ENCODE measurements at regions not wholly inside any gene's neighbourhood (a gene's known extent, or its start where the extent isn't known, plus 50 kb on each side); places are given as distances from the start of the nearest gene placed in this dataset.

DNA sequence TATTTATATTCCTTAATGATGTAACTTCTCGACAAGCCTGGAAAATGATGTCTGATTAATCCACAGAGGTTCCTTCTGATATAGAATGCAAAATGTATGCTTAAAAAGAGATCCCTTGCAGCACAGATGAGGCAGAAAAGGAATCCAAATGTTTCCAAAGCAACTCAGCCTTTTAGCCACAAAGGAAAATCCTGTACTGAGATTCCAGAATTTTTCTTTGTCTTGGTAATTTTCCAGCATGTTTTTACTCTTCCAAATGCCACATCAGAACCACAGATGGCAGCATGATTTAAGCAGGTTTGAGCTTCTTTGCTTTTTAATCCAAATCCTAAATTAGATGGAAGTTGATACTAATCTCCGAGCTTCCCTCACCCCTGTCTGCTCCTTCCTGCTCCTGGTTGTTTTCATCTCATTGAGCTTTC, 176.4 kb upstream of the PALMD start (continued):
- TF ChIP-seq, protein P1, sequence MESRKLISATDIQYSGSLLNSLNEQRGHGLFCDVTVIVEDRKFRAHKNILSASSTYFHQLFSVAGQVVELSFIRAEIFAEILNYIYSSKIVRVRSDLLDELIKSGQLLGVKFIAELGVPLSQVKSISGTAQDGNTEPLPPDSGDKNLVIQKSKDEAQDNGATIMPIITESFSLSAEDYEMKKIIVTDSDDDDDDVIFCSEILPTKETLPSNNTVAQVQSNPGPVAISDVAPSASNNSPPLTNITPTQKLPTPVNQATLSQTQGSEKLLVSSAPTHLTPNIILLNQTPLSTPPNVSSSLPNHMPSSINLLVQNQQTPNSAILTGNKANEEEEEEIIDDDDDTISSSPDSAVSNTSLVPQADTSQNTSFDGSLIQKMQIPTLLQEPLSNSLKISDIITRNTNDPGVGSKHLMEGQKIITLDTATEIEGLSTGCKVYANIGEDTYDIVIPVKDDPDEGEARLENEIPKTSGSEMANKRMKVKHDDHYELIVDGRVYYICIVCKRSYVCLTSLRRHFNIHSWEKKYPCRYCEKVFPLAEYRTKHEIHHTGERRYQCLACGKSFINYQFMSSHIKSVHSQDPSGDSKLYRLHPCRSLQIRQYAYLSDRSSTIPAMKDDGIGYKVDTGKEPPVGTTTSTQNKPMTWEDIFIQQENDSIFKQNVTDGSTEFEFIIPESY (IDR thresholded peaks at IDR 0.05), result no peak
- TF ChIP-seq FOXA1 (IDR thresholded peaks at IDR 0.05), result no peak
- no peak for TF ChIP-seq HNF4G (IDR thresholded peaks at IDR 0.05)

DNA sequence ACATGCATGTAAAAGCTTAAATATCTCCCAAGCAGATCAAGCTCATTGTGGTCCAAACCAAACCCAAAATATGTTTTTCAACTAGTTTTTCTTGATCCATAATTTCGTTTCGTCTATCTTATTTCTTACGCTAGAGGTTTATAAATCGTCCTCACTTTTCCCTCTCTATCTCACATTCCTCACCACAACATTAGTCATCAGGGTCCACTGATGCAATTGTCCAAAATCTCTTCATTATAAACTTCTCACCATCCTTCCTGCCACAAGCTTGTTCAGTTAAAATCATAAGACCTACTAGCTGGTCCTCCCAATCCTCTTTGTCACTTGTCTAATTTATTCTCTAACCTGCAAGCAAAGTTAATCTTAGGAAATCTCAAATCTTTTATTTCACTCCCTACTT, 173.0 kb upstream of the PALMD start:
- TF ChIP-seq, protein P2, sequence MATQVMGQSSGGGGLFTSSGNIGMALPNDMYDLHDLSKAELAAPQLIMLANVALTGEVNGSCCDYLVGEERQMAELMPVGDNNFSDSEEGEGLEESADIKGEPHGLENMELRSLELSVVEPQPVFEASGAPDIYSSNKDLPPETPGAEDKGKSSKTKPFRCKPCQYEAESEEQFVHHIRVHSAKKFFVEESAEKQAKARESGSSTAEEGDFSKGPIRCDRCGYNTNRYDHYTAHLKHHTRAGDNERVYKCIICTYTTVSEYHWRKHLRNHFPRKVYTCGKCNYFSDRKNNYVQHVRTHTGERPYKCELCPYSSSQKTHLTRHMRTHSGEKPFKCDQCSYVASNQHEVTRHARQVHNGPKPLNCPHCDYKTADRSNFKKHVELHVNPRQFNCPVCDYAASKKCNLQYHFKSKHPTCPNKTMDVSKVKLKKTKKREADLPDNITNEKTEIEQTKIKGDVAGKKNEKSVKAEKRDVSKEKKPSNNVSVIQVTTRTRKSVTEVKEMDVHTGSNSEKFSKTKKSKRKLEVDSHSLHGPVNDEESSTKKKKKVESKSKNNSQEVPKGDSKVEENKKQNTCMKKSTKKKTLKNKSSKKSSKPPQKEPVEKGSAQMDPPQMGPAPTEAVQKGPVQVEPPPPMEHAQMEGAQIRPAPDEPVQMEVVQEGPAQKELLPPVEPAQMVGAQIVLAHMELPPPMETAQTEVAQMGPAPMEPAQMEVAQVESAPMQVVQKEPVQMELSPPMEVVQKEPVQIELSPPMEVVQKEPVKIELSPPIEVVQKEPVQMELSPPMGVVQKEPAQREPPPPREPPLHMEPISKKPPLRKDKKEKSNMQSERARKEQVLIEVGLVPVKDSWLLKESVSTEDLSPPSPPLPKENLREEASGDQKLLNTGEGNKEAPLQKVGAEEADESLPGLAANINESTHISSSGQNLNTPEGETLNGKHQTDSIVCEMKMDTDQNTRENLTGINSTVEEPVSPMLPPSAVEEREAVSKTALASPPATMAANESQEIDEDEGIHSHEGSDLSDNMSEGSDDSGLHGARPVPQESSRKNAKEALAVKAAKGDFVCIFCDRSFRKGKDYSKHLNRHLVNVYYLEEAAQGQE (IDR thresholded peaks at IDR 0.05), result no peak
- TF ChIP-seq NR2F2 (IDR thresholded peaks at IDR 0.05) (no peak), HNF4A (conservative IDR thresholded peaks at IDR 0.05) (no peak), FOXA1 (IDR thresholded peaks at IDR 0.05) (no peak), HNF4G (IDR thresholded peaks at IDR 0.05) (no peak), RAD21 (IDR thresholded peaks at IDR 0.05) (no peak), EGR1 (IDR thresholded peaks at IDR 0.05; ENCODE audit: low read depth in 2 of 2) (no peak)
- TF ChIP-seq, protein P3, sequence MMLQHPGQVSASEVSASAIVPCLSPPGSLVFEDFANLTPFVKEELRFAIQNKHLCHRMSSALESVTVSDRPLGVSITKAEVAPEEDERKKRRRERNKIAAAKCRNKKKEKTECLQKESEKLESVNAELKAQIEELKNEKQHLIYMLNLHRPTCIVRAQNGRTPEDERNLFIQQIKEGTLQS (IDR thresholded peaks at IDR 0.05), result no peak
- TF ChIP-seq, protein P4, sequence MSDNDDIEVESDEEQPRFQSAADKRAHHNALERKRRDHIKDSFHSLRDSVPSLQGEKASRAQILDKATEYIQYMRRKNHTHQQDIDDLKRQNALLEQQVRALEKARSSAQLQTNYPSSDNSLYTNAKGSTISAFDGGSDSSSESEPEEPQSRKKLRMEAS (IDR thresholded peaks at IDR 0.05), result no peak
- Histone ChIP-seq H3K9ac (ENCODE audit: low read depth in 1 of 2, low read length in 2 of 2) (no peak overlapping the region), H3K27me3 (ENCODE audit: control insufficient read depth in 4 of 4, insufficient read depth in 4 of 4, low read length in 3 of 4) (no peaks in the 10 kb centered on the region), H3K9me3 (ENCODE audit: control insufficient read depth in 4 of 4, low read length in 3 of 4) (no peaks in the 10 kb centered on the region), H3K4me3 (ENCODE audit: low read depth in 1 of 3, low read length in 3 of 3) (no peak overlapping the region), H3K36me3 (ENCODE audit: control insufficient read depth in 4 of 4, insufficient read depth in 3 of 4, low read depth in 1 of 4, low read length in 3 of 4) (no peaks in the 10 kb centered on the region), H3K27ac (ENCODE audit: low read depth in 1 of 2, low read length in 2 of 2) (no peak overlapping the region), H3K4me1 (ENCODE audit: control insufficient read depth in 4 of 4, insufficient read depth in 4 of 4, low read length in 3 of 4) (no peaks in the 10 kb centered on the region)
- no peak for DNase-seq (ENCODE audit: low spot score)
- 92% methylated on average over 4 of the region's 4 CpGs for WGBS

DNA sequence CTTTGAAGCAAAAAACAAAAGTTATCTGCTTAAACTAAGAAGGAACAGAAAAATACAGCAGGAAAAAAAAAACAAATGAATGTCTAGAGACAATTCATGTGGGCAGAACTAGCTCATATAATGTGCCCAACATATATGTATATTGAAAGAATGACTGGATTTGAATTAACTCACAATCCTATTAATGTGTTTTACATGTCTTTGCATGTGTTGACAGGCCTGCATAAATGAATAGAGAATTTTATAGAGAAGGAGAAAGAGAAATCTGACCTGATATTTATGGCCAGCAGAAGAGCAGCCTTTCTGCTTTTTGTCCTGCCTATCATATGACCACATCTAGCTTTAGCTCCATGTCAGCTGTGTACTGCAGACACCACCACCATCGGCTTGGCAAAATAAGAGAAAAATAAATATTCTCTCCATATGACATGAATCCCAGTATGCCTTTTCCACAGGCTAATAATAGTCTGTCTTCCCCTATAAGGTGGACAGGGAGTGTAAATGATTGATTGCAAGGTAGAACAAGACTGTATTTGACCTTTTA, 171.5 kb upstream of the PALMD start:
- no peaks in the 10 kb centered on the region for H3K4me1 ChIP-seq (ENCODE audit: control insufficient read depth in 4 of 4, insufficient read depth in 4 of 4, low read length in 3 of 4)
- no peaks in the 10 kb centered on the region for H3K36me3 ChIP-seq (ENCODE audit: control insufficient read depth in 4 of 4, insufficient read depth in 3 of 4, low read depth in 1 of 4, low read length in 3 of 4)
- no peak overlapping the region for H3K9ac ChIP-seq (ENCODE audit: low read depth in 1 of 2, low read length in 2 of 2)
- no peak overlapping the region for H3K27ac ChIP-seq (ENCODE audit: low read depth in 1 of 2, low read length in 2 of 2)
- H3K27me3 ChIP-seq (ENCODE audit: control insufficient read depth in 4 of 4, insufficient read depth in 4 of 4, low read length in 3 of 4), result no peaks in the 10 kb centered on the region
- TF ChIP-seq TAF1 (conservative IDR thresholded peaks at IDR 0.05), result no peak
- no peak for TF ChIP-seq FOXA2 (IDR thresholded peaks at IDR 0.05)
- TF ChIP-seq, protein P4 (IDR thresholded peaks at IDR 0.05), result no peak
- TF ChIP-seq HNF4A (conservative IDR thresholded peaks at IDR 0.05), result no peak
- no peak for TF ChIP-seq JUND (IDR thresholded peaks at IDR 0.05)
- TF ChIP-seq, protein P3 (IDR thresholded peaks at IDR 0.05), result no peak
- no peak for TF ChIP-seq RXRA (IDR thresholded peaks at IDR 0.05)
- TF ChIP-seq FOXA1 (IDR thresholded peaks at IDR 0.05), result no peak
- no peak for TF ChIP-seq NR2F2 (IDR thresholded peaks at IDR 0.05)
- no peak for TF ChIP-seq SP1 (IDR thresholded peaks at IDR 0.05)
- WGBS, result 77% methylated on average over 1 of the region's 1 CpG
- H3K4me3 ChIP-seq (ENCODE audit: low read depth in 1 of 3, low read length in 3 of 3), result no peak overlapping the region
- no peaks in the 10 kb centered on the region for H3K9me3 ChIP-seq (ENCODE audit: control insufficient read depth in 4 of 4, low read length in 3 of 4)
- DNase-seq (ENCODE audit: low spot score), result no peak
